PFSK-1 (cell line): ENCODE measurements at regions not wholly inside any gene's neighbourhood (a gene's known extent, or its start where the extent isn't known, plus 50 kb on each side); places are given as distances from the start of the nearest gene placed in this dataset.

Source experiments
- FOXP2 ChIP-seq: optimal IDR thresholded peaks from 2 replicates; pipeline ENCODE3; 2011; ENCODE audit warnings: borderline replicate concordance, control low read depth, inconsistent platforms; ENCODE audit not compliant: insufficient read depth; ENCODE audit errors: extremely low read length, extremely low read depth
- POLR2AphosphoS5 ChIP-seq: IDR thresholded peaks from 2 replicates; pipeline ENCODE4 v1.6.1; 2012; ENCODE audit warnings: low read depth, mild to moderate bottlenecking, control low read depth, low read length, moderate library complexity
- REST ChIP-seq, 2 experiments: IDR thresholded peaks; 2 replicates each; pipeline versions ENCODE4 v1.6.1 to v1.8.0; 2011 to 2012; ENCODE audit warnings: low read depth in 2 of 2, low read length in 2 of 2, control low read depth in 1 of 2, inconsistent platforms in 1 of 2, mild to moderate bottlenecking in 1 of 2, moderate library complexity in 1 of 2; ENCODE audit not compliant: insufficient read depth in 1 of 2
- SIN3A ChIP-seq: IDR thresholded peaks from 2 replicates; pipeline ENCODE4 v1.6.1; 2012; ENCODE audit warnings: mild to moderate bottlenecking, low read length, moderate library complexity, borderline replicate concordance; ENCODE audit not compliant: insufficient read depth
- TAF1 ChIP-seq: IDR thresholded peaks from 2 replicates; pipeline ENCODE4 v1.6.1; 2012; ENCODE audit warnings: low read length, control low read depth, borderline replicate concordance; ENCODE audit not compliant: insufficient read depth

GRCh38 chr11:119810478-119811232, 81.7 kb upstream of the NECTIN1 start:
- TF ChIP-seq SIN3A (no peak), FOXP2 (no peak), POLR2AphosphoS5 (no peak), REST (IDR thresholded peaks at IDR 0.05; ENCODE audit: insufficient read depth in 1 of 2, low read depth in 2 of 2, low read length in 2 of 2) (no peak), TAF1 (no peak)

GRCh38 chr11:119809346-119809745, 80.3 kb upstream of the NECTIN1 start:
- TF ChIP-seq REST (IDR thresholded peaks at IDR 0.05; ENCODE audit: insufficient read depth in 1 of 2, low read depth in 2 of 2, low read length in 2 of 2) (no peak), TAF1 (no peak), SIN3A (no peak), FOXP2 (no peak), POLR2AphosphoS5 (no peak)

GRCh38 chr11:119808407-119809185, 79.6 kb upstream of the NECTIN1 start:
- TF ChIP-seq REST (IDR thresholded peaks at IDR 0.05; ENCODE audit: insufficient read depth in 1 of 2, low read depth in 2 of 2, low read length in 2 of 2) = no peak
- TF ChIP-seq POLR2AphosphoS5 = no peak
- TF ChIP-seq FOXP2 = no peak
- TF ChIP-seq SIN3A = no peak
- no peak for TF ChIP-seq TAF1

GRCh38 chr11:119807841-119808240, 78.8 kb upstream of the NECTIN1 start:
- TF ChIP-seq SIN3A (no peak), TAF1 (no peak), REST (IDR thresholded peaks at IDR 0.05; ENCODE audit: insufficient read depth in 1 of 2, low read depth in 2 of 2, low read length in 2 of 2) (no peak), FOXP2 (no peak), POLR2AphosphoS5 (no peak)

GRCh38 chr11:119807402-119807801, 78.4 kb upstream of the NECTIN1 start:
- TF ChIP-seq SIN3A (no peak), REST (IDR thresholded peaks at IDR 0.05; ENCODE audit: insufficient read depth in 1 of 2, low read depth in 2 of 2, low read length in 2 of 2) (no peak), TAF1 (no peak), FOXP2 (no peak), POLR2AphosphoS5 (no peak)
